BLaER1 treated with 17β-estradiol and CSF1 and Interleukin-3, amounts not matched to agents 10 nM and 100 nM (cell line): ENCODE measurements at regions not wholly inside any gene's neighbourhood (a gene's known extent, or its start where the extent isn't known, plus 50 kb on each side); places are given as distances from the start of the nearest gene placed in this dataset.
"Not testable (repeated sequence)": the region's sequence is repeated elsewhere in the genome, so short reads cannot be mapped to it uniquely, and the experiment has no call there.

ENCODE experiments used
- H3K27ac ChIP-seq, 11 experiments: shearing (Covaris generic); formaldehyde crosslinking; 2 replicates each; pipeline ENCODE4 v1.8.1; 2022
- H3K27me3 ChIP-seq, 11 experiments: shearing (Covaris generic); formaldehyde crosslinking; 2 replicates each; pipeline ENCODE4 v1.8.1; 2022
- H3K36me3 ChIP-seq, 11 experiments: shearing (Covaris generic); formaldehyde crosslinking; 2 replicates each; pipeline ENCODE4 v1.8.1; 2022
- H3K4me1 ChIP-seq, 10 experiments: shearing (Covaris generic); formaldehyde crosslinking; 2 replicates each; pipeline ENCODE4 v1.8.1; 2022
- H3K4me2 ChIP-seq, 11 experiments: shearing (Covaris generic); formaldehyde crosslinking; 2 replicates each; pipeline ENCODE4 v1.8.1; 2022
- H3K4me3 ChIP-seq, 10 experiments: shearing (Covaris generic); formaldehyde crosslinking; 2 replicates each; pipeline ENCODE4 v1.8.1; 2022
- H3K9ac ChIP-seq, 11 experiments: shearing (Covaris generic); formaldehyde crosslinking; 2 replicates each; pipeline ENCODE4 v1.8.1; 2022
- H3K9me3 ChIP-seq, 11 experiments: shearing (Covaris generic); formaldehyde crosslinking; replicated peaks in 1 of 11; 2 replicates each; pipeline ENCODE4 v1.8.1; 2022
- H4K20me1 ChIP-seq, 11 experiments: shearing (Covaris generic); formaldehyde crosslinking; 2 replicates each; pipeline ENCODE4 v1.8.1; 2022
- Cebpa-rat ChIP-seq, 11 experiments: shearing (Covaris generic); IDR thresholded peaks; 2 replicates each; pipeline ENCODE4 v1.8.1; 2022

- Histone ChIP-seq H3K36me3 (no peaks in the 10 kb centered on the region; a peak in 1 of 22 replicates), H3K4me3 (no peak overlapping the region), H3K27me3 (peaks cover 0 to 33% (median 0%) of the 10 kb centered on the region in 11 experiments; a peak in 6 of 22 replicates), H4K20me1 (no peaks in the 10 kb centered on the region), H3K4me1 (peaks cover 24 to 73% (median 64%) of the 10 kb centered on the region in 10 experiments), H3K4me2 (peak overlapping the region in 7 of 11 experiments; percentile 3 to 49 (median 33); a peak in 10 of 22 replicates), H3K9ac (peak overlapping the region in 1 of 11 experiments; percentile 32; a peak in 1 of 22 replicates), H3K27ac (peak overlapping the region in 5 of 11 experiments; percentile 31 to 43 (median 42); a peak in 7 of 22 replicates), H3K9me3 (peaks cover 0 to 7% (median 2%) of the 10 kb centered on the region in 11 experiments; a peak in 3 of 22 replicates)
- TF ChIP-seq Cebpa-rat (IDR thresholded peaks at IDR 0.05) = no peak
These were observed 189.9 kb upstream of the THRB start for GRCh38 chr3:24684506-24685023.

- H3K9ac ChIP-seq = peak overlapping the region in 2 of 11 experiments; percentile 20 to 29; a peak in 4 of 22 replicates
- no peaks in the 10 kb centered on the region; a peak in 1 of 22 replicates for H3K36me3 ChIP-seq
- H3K27ac ChIP-seq = peak overlapping the region in 9 of 11 experiments; percentile 7 to 67 (median 51); a peak in 15 of 22 replicates
- H3K4me1 ChIP-seq = peaks cover 29 to 82% (median 65%) of the 10 kb centered on the region in 10 experiments
- peak overlapping the region; percentile 61 to 90 (median 77) for H3K4me2 ChIP-seq
- H3K27me3 ChIP-seq = peaks cover 0 to 33% (median 0%) of the 10 kb centered on the region in 11 experiments; a peak in 6 of 22 replicates
- no peak for TF ChIP-seq Cebpa-rat (IDR thresholded peaks at IDR 0.05)
- peak overlapping the region in 1 of 10 experiments; percentile 36; a peak in 1 of 20 replicates for H3K4me3 ChIP-seq
- no peaks in the 10 kb centered on the region for H4K20me1 ChIP-seq
- peaks cover 0 to 9% (median 0%) of the 10 kb centered on the region in 11 experiments; a peak in 3 of 22 replicates for H3K9me3 ChIP-seq
These were observed 192.2 kb upstream of the THRB start for GRCh38 chr3:24686808-24687207.

- Histone ChIP-seq H3K27me3 (peaks cover 0 to 33% (median 0%) of the 10 kb centered on the region in 11 experiments; a peak in 5 of 22 replicates), H3K36me3 (no peaks in the 10 kb centered on the region; a peak in 1 of 22 replicates), H3K27ac (peak overlapping the region in 6 of 11 experiments; percentile 9 to 67 (median 52); a peak in 8 of 22 replicates), H4K20me1 (no peaks in the 10 kb centered on the region), H3K4me1 (peaks cover 29 to 91% (median 68%) of the 10 kb centered on the region in 10 experiments), H3K9ac (no peak overlapping the region), H3K9me3 (peaks cover 0 to 9% (median 0%) of the 10 kb centered on the region in 11 experiments; a peak in 2 of 22 replicates), H3K4me3 (no peak overlapping the region), H3K4me2 (peak overlapping the region; percentile 61 to 90 (median 77))
- TF ChIP-seq Cebpa-rat (IDR thresholded peaks at IDR 0.05) = no peak
These were observed 193.0 kb upstream of the THRB start for GRCh38 chr3:24687671-24688070.

GRCh38 chr3:24688446-24689148 is 193.9 kb upstream of the THRB start:
- Histone ChIP-seq H3K4me3 (no peak overlapping the region), H3K9ac (no peak overlapping the region), H3K27ac (peak overlapping the region in 1 of 11 experiments; percentile 64; a peak in 1 of 22 replicates), H3K27me3 (peaks cover 0 to 33% (median 0%) of the 10 kb centered on the region in 11 experiments; a peak in 5 of 22 replicates), H3K36me3 (no peaks in the 10 kb centered on the region; a peak in 1 of 22 replicates), H4K20me1 (no peaks in the 10 kb centered on the region), H3K4me2 (peak overlapping the region in 9 of 11 experiments; percentile 5 to 90 (median 67); a peak in 12 of 22 replicates), H3K4me1 (peaks cover 29 to 87% (median 71%) of the 10 kb centered on the region in 10 experiments), H3K9me3 (peaks cover 0 to 9% (median 4%) of the 10 kb centered on the region in 11 experiments; a peak in 2 of 22 replicates)
- TF ChIP-seq Cebpa-rat (IDR thresholded peaks at IDR 0.05) = no peak

GRCh38 chr3:24689353-24689752 is 194.7 kb upstream of the THRB start:
- peaks cover 29 to 85% (median 68%) of the 10 kb centered on the region in 10 experiments for H3K4me1 ChIP-seq
- peaks cover 0 to 16% (median 6%) of the 10 kb centered on the region in 11 experiments; a peak in 9 of 22 replicates for H3K9me3 ChIP-seq
- no peak for TF ChIP-seq Cebpa-rat (IDR thresholded peaks at IDR 0.05)
- H4K20me1 ChIP-seq = no peaks in the 10 kb centered on the region
- peak overlapping the region in 8 of 11 experiments; percentile 35 to 90 (median 66); a peak in 14 of 22 replicates for H3K4me2 ChIP-seq
- H3K27ac ChIP-seq = peak overlapping the region in 4 of 11 experiments; percentile 6 to 64 (median 22); a peak in 4 of 22 replicates
- peaks cover 0 to 31% (median 0%) of the 10 kb centered on the region in 11 experiments; a peak in 5 of 22 replicates for H3K27me3 ChIP-seq
- H3K4me3 ChIP-seq = peak overlapping the region in 2 of 10 experiments; percentile 39 to 46; a peak in 1 of 20 replicates
- H3K36me3 ChIP-seq = no peaks in the 10 kb centered on the region; a peak in 1 of 22 replicates
- no peak overlapping the region for H3K9ac ChIP-seq

- no peak for TF ChIP-seq Cebpa-rat (IDR thresholded peaks at IDR 0.05)
These were observed 196.1 kb upstream of the THRB start for GRCh38 chr3:24690777-24691176.

GRCh38 chr3:24699078-24699477 is 204.4 kb upstream of the THRB start:
- H3K9me3 ChIP-seq = peaks cover 0 to 55% (median 46%) of the 10 kb centered on the region in 11 experiments; a peak in 19 of 22 replicates
- not testable (repeated sequence) for H3K4me2 ChIP-seq, H3K4me3 ChIP-seq, H4K20me1 ChIP-seq, H3K27me3 ChIP-seq, H3K36me3 ChIP-seq, H3K27ac ChIP-seq, H3K9ac ChIP-seq, H3K4me1 ChIP-seq

More at GRCh38 chr3:24690777-24691176, 196.1 kb upstream of the THRB start:
- peaks cover 0 to 29% (median 20%) of the 10 kb centered on the region in 11 experiments; a peak in 18 of 22 replicates for H3K9me3 ChIP-seq
- H3K27ac ChIP-seq = peak overlapping the region in 6 of 11 experiments; percentile 43 to 73 (median 64); a peak in 12 of 22 replicates
- H3K4me1 ChIP-seq = peaks cover 27 to 78% (median 60%) of the 10 kb centered on the region in 10 experiments
- no peaks in the 10 kb centered on the region for H4K20me1 ChIP-seq
- H3K4me2 ChIP-seq = peak overlapping the region in 9 of 11 experiments; percentile 41 to 82 (median 67); a peak in 15 of 22 replicates
- H3K9ac ChIP-seq = peak overlapping the region in 2 of 11 experiments; percentile 16 to 48; a peak in 3 of 22 replicates
- no peaks in the 10 kb centered on the region; a peak in 1 of 22 replicates for H3K36me3 ChIP-seq
- peak overlapping the region in 2 of 10 experiments; percentile 39 to 46; a peak in 3 of 20 replicates for H3K4me3 ChIP-seq
- peaks cover 0 to 22% (median 0%) of the 10 kb centered on the region in 11 experiments; a peak in 5 of 22 replicates for H3K27me3 ChIP-seq

GRCh38 chr3:24704496-24704895 is 209.8 kb upstream of the THRB start:
- Histone ChIP-seq H3K9ac (no peak overlapping the region), H3K4me2 (no peak overlapping the region), H4K20me1 (no peaks in the 10 kb centered on the region), H3K27me3 (no peaks in the 10 kb centered on the region), H3K9me3 (peaks cover 0 to 3% (median 2%) of the 10 kb centered on the region in 11 experiments; a peak in 6 of 22 replicates), H3K4me1 (no peaks in the 10 kb centered on the region), H3K27ac (no peak overlapping the region), H3K36me3 (no peaks in the 10 kb centered on the region), H3K4me3 (no peak overlapping the region)
- TF ChIP-seq Cebpa-rat (IDR thresholded peaks at IDR 0.05) = no peak
